Activated naive CD4-positive, alpha-beta T cell treated with anti-CD3 and anti-CD28 coated beads, Interleukin-2, amount 10 ng/mL, durations not matched to agents 7 days and 5 days (primary cell): ENCODE measurements at regions not wholly inside any gene's neighbourhood (a gene's known extent, or its start where the extent isn't known, plus 50 kb on each side); places are given as distances from the start of the nearest gene placed in this dataset.
"Not testable (repeated sequence)": the region's sequence is repeated elsewhere in the genome, so short reads cannot be mapped to it uniquely, and the experiment has no call there.

Source experiments
- CTCF ChIA-PET: fragments of 350-600 bp; sonication (Branson Sonifier 250); formaldehyde crosslinking; loops from one replicate; lab custom pipeline; 2021; ENCODE audit warnings: antibody characterized with exemption; lab: Charles Lee
- DNase-seq: peaks from one replicate; pipeline ENCODE4 v3.0.0-alpha.2; 2020
- H3K27ac Mint-ChIP-seq: one replicate; pipeline ENCODE4 v1.8.0; 2021; ENCODE audit warnings: mild to moderate bottlenecking, moderate library complexity, mixed read lengths
- H3K27me3 Mint-ChIP-seq: one replicate; pipeline ENCODE4 v1.8.0; 2021; ENCODE audit warnings: mild to moderate bottlenecking, mixed read lengths
- H3K36me3 Mint-ChIP-seq: one replicate; pipeline ENCODE4 v1.8.0; 2021; ENCODE audit warnings: mixed read lengths
- H3K4me1 Mint-ChIP-seq: one replicate; pipeline ENCODE4 v1.8.0; 2021; ENCODE audit warnings: mixed read lengths
- H3K4me3 Mint-ChIP-seq: one replicate; pipeline ENCODE4 v1.8.0; 2021; ENCODE audit warnings: mild to moderate bottlenecking, moderate library complexity, mixed read lengths
- H3K9me3 Mint-ChIP-seq: one replicate; pipeline ENCODE4 v1.8.0; 2021; ENCODE audit warnings: mixed read lengths

- no peaks in the 10 kb centered on the region for H3K36me3 Mint-ChIP-seq
- CTCF ChIA-PET, result no interaction called here
- DNase-seq, result no peak
- H3K4me3 Mint-ChIP-seq, result no peak overlapping the region
- peaks cover 8% of the 10 kb centered on the region for H3K9me3 Mint-ChIP-seq
- H3K4me1 Mint-ChIP-seq, result no peaks in the 10 kb centered on the region
- no peak overlapping the region for H3K27ac Mint-ChIP-seq
- no peaks in the 10 kb centered on the region for H3K27me3 Mint-ChIP-seq
Measured at GRCh38 chr18:1438967-1439366, 534.3 kb downstream of the ADCYAP1 start.

GRCh38 chr18:1444062-1444461 is 539.4 kb downstream of the ADCYAP1 start:
- CTCF ChIA-PET, H3K36me3 Mint-ChIP-seq, H3K9me3 Mint-ChIP-seq, DNase-seq, H3K4me3 Mint-ChIP-seq, H3K27me3 Mint-ChIP-seq, H3K4me1 Mint-ChIP-seq, H3K27ac Mint-ChIP-seq: not testable (repeated sequence)

GRCh38 chr18:1446765-1447164 is 542.1 kb downstream of the ADCYAP1 start:
- H3K4me3 Mint-ChIP-seq, result no peak overlapping the region
- H3K27ac Mint-ChIP-seq, result no peak overlapping the region
- CTCF ChIA-PET, result no interaction called here

GRCh38 chr18:1452821-1453220 is 548.1 kb downstream of the ADCYAP1 start:
- no peaks in the 10 kb centered on the region for H3K27me3 Mint-ChIP-seq
- peaks cover 18% of the 10 kb centered on the region for H3K9me3 Mint-ChIP-seq
- no peak overlapping the region for H3K4me3 Mint-ChIP-seq
- H3K27ac Mint-ChIP-seq, result no peak overlapping the region
- H3K4me1 Mint-ChIP-seq, result no peaks in the 10 kb centered on the region
- DNase-seq, result no peak
- H3K36me3 Mint-ChIP-seq, result no peaks in the 10 kb centered on the region
- CTCF ChIA-PET, result no interaction called here

More at GRCh38 chr18:1446765-1447164, 542.1 kb downstream of the ADCYAP1 start:
- no peaks in the 10 kb centered on the region for H3K4me1 Mint-ChIP-seq
- DNase-seq, result no peak
- H3K9me3 Mint-ChIP-seq, result peaks cover 4% of the 10 kb centered on the region
- H3K36me3 Mint-ChIP-seq, result no peaks in the 10 kb centered on the region
- no peaks in the 10 kb centered on the region for H3K27me3 Mint-ChIP-seq

- no peaks in the 10 kb centered on the region for H3K36me3 Mint-ChIP-seq
- no peaks in the 10 kb centered on the region for H3K4me1 Mint-ChIP-seq
- H3K27ac Mint-ChIP-seq, result no peak overlapping the region
Measured at GRCh38 chr18:1455605-1456004, 550.9 kb downstream of the ADCYAP1 start.

GRCh38 chr18:1458547-1458946 is 553.9 kb downstream of the ADCYAP1 start:
- Mint-ChIP-seq H3K27me3 (no peaks in the 10 kb centered on the region), H3K36me3 (no peaks in the 10 kb centered on the region), H3K9me3 (peaks cover 11% of the 10 kb centered on the region), H3K4me3 (no peak overlapping the region), H3K4me1 (no peaks in the 10 kb centered on the region), H3K27ac (no peak overlapping the region)
- CTCF ChIA-PET, result no interaction called here
- no peak for DNase-seq

More at GRCh38 chr18:1455605-1456004, 550.9 kb downstream of the ADCYAP1 start:
- Mint-ChIP-seq H3K9me3 (peaks cover 18% of the 10 kb centered on the region), H3K4me3 (no peak overlapping the region), H3K27me3 (no peaks in the 10 kb centered on the region)
- DNase-seq, result no peak
- CTCF ChIA-PET, result no interaction called here

GRCh38 chr18:1463981-1464380 is 559.3 kb downstream of the ADCYAP1 start:
- H3K27ac Mint-ChIP-seq, result no peak overlapping the region
- peaks cover 3% of the 10 kb centered on the region for H3K9me3 Mint-ChIP-seq
- H3K36me3 Mint-ChIP-seq, result no peaks in the 10 kb centered on the region
- H3K4me1 Mint-ChIP-seq, result no peaks in the 10 kb centered on the region
- DNase-seq, result no peak
- no peaks in the 10 kb centered on the region for H3K27me3 Mint-ChIP-seq
- no peak overlapping the region for H3K4me3 Mint-ChIP-seq
- CTCF ChIA-PET, result no interaction called here

GRCh38 chr18:1464444-1465217 is 560.0 kb downstream of the ADCYAP1 start:
- H3K9me3 Mint-ChIP-seq, result peaks cover 3% of the 10 kb centered on the region
- H3K4me1 Mint-ChIP-seq, result no peaks in the 10 kb centered on the region
- no peaks in the 10 kb centered on the region for H3K27me3 Mint-ChIP-seq
- DNase-seq, result no peak
- no peak overlapping the region for H3K27ac Mint-ChIP-seq
- CTCF ChIA-PET, result no interaction called here
- no peak overlapping the region for H3K4me3 Mint-ChIP-seq
- no peaks in the 10 kb centered on the region for H3K36me3 Mint-ChIP-seq

GRCh38 chr18:1466035-1466434 is 561.4 kb downstream of the ADCYAP1 start:
- peaks cover 1% of the 10 kb centered on the region for H3K9me3 Mint-ChIP-seq
- no peak overlapping the region for H3K27ac Mint-ChIP-seq
- CTCF ChIA-PET, result no interaction called here
- no peaks in the 10 kb centered on the region for H3K36me3 Mint-ChIP-seq
- no peak overlapping the region for H3K4me3 Mint-ChIP-seq
- no peaks in the 10 kb centered on the region for H3K27me3 Mint-ChIP-seq
- DNase-seq, result no peak
- no peaks in the 10 kb centered on the region for H3K4me1 Mint-ChIP-seq

- H3K4me3 Mint-ChIP-seq, result no peak overlapping the region
- no peaks in the 10 kb centered on the region for H3K27me3 Mint-ChIP-seq
- no peaks in the 10 kb centered on the region for H3K4me1 Mint-ChIP-seq
- H3K9me3 Mint-ChIP-seq, result no peaks in the 10 kb centered on the region
- no peak for DNase-seq
- no peaks in the 10 kb centered on the region for H3K36me3 Mint-ChIP-seq
- no peak overlapping the region for H3K27ac Mint-ChIP-seq
- CTCF ChIA-PET, result no interaction called here
Measured at GRCh38 chr18:1467461-1467964, 562.8 kb downstream of the ADCYAP1 start.

- H3K36me3 Mint-ChIP-seq, result no peaks in the 10 kb centered on the region
- H3K4me1 Mint-ChIP-seq, result no peaks in the 10 kb centered on the region
- H3K27me3 Mint-ChIP-seq, result no peaks in the 10 kb centered on the region
- CTCF ChIA-PET, result no interaction called here
- no peak overlapping the region for H3K27ac Mint-ChIP-seq
- H3K4me3 Mint-ChIP-seq, result no peak overlapping the region
- H3K9me3 Mint-ChIP-seq, result no peaks in the 10 kb centered on the region
- DNase-seq, result no peak
Measured at GRCh38 chr18:1468550-1468949, 563.9 kb downstream of the ADCYAP1 start.

- CTCF ChIA-PET, result no interaction called here
- Mint-ChIP-seq H3K4me1 (no peaks in the 10 kb centered on the region), H3K27me3 (no peaks in the 10 kb centered on the region), H3K9me3 (peaks cover 2% of the 10 kb centered on the region), H3K27ac (no peak overlapping the region), H3K36me3 (no peaks in the 10 kb centered on the region), H3K4me3 (no peak overlapping the region)
- DNase-seq, result no peak
Measured at GRCh38 chr18:1475867-1476266, 571.2 kb downstream of the ADCYAP1 start.

GRCh38 chr18:1480309-1480708 is 575.6 kb downstream of the ADCYAP1 start:
- peaks cover 2% of the 10 kb centered on the region for H3K9me3 Mint-ChIP-seq
- CTCF ChIA-PET, result no interaction called here
- H3K4me3 Mint-ChIP-seq, result no peak overlapping the region
- no peaks in the 10 kb centered on the region for H3K27me3 Mint-ChIP-seq
- DNase-seq, result no peak
- no peaks in the 10 kb centered on the region for H3K4me1 Mint-ChIP-seq
- H3K27ac Mint-ChIP-seq, result no peak overlapping the region
- no peaks in the 10 kb centered on the region for H3K36me3 Mint-ChIP-seq

- CTCF ChIA-PET, result no interaction called here
- Mint-ChIP-seq H3K4me3 (no peak overlapping the region), H3K27ac (no peak overlapping the region), H3K27me3 (no peaks in the 10 kb centered on the region), H3K4me1 (no peaks in the 10 kb centered on the region), H3K36me3 (no peaks in the 10 kb centered on the region), H3K9me3 (no peaks in the 10 kb centered on the region)
- DNase-seq, result no peak
Measured at GRCh38 chr18:1481577-1481976, 576.9 kb downstream of the ADCYAP1 start.

GRCh38 chr18:1483385-1483784 is 578.7 kb downstream of the ADCYAP1 start:
- Mint-ChIP-seq H3K4me3 (no peak overlapping the region), H3K36me3 (no peaks in the 10 kb centered on the region), H3K9me3 (no peaks in the 10 kb centered on the region), H3K27me3 (no peaks in the 10 kb centered on the region), H3K27ac (no peak overlapping the region), H3K4me1 (no peaks in the 10 kb centered on the region)
- no peak for DNase-seq
- CTCF ChIA-PET, result no interaction called here
